SK-N-SH (cell line): ENCODE measurements at regions not wholly inside any gene's neighbourhood (a gene's known extent, or its start where the extent isn't known, plus 50 kb on each side); places are given as distances from the start of the nearest gene placed in this dataset.

Experiments used
- CTCF ChIP-seq: fragments of 200-600 bp; sonication (generic); IDR thresholded peaks from 2 replicates; pipeline ENCODE4 v1.6.1; 2017; ENCODE audit warnings: antibody characterized with exemption, mild to moderate bottlenecking, moderate library complexity
- EZH2phosphoT487 ChIP-seq: fragments of 200-600 bp; sonication (generic); IDR thresholded peaks from 2 replicates; pipeline ENCODE4 v1.6.1; 2017; ENCODE audit warnings: low read depth, mixed run types, mild to moderate bottlenecking, antibody characterized with exemption, moderate library complexity, borderline replicate concordance
- GABPA ChIP-seq: IDR thresholded peaks from 2 replicates; pipeline ENCODE4 v1.4.0; 2012; ENCODE audit warnings: low read depth, mild to moderate bottlenecking
- NRF1 ChIP-seq: IDR thresholded peaks from 2 replicates; pipeline ENCODE4 v1.6.1; 2012; ENCODE audit warnings: low read depth, mild to moderate bottlenecking, low read length
- PBX3 ChIP-seq: IDR thresholded peaks from 2 replicates; pipeline ENCODE4; 2012
- POLR2AphosphoS5 ChIP-seq: IDR thresholded peaks from 2 replicates; pipeline ENCODE4 v1.6.1; 2012; ENCODE audit warnings: low read depth, low read length
- RAD21 ChIP-seq: IDR thresholded peaks from 2 replicates; pipeline ENCODE4 v1.6.1; 2012; ENCODE audit warnings: mild to moderate bottlenecking, low read length
- REST ChIP-seq: IDR thresholded peaks from 2 replicates; pipeline ENCODE4 v1.6.1; 2012; ENCODE audit warnings: mild to moderate bottlenecking, low read depth, low read length, moderate library complexity
- RFX5 ChIP-seq: IDR thresholded peaks from 2 replicates; pipeline ENCODE4 v1.6.1; 2012; ENCODE audit warnings: mild to moderate bottlenecking, improper control_type of control experiment, low read length
- RXRA ChIP-seq: IDR thresholded peaks from 2 replicates; pipeline ENCODE4 v1.4.0; 2012; ENCODE audit warnings: low read depth, mild to moderate bottlenecking, borderline replicate concordance
- TAF1 ChIP-seq: IDR thresholded peaks from 2 replicates; pipeline ENCODE4 v1.6.1; 2012; ENCODE audit warnings: low read depth, mild to moderate bottlenecking, low read length, moderate library complexity, borderline replicate concordance

GRCh38 chr11:112532506-112532905 lies 271.8 kb upstream of the PLET1 start:
- no peak for TF ChIP-seq PBX3
- TF ChIP-seq GABPA: no peak
- TF ChIP-seq TAF1: no peak
- TF ChIP-seq RAD21: no peak
- TF ChIP-seq RFX5: no peak
- no peak for TF ChIP-seq RXRA
- TF ChIP-seq POLR2AphosphoS5: no peak
- TF ChIP-seq NRF1: no peak
- no peak for TF ChIP-seq REST
- no peak for TF ChIP-seq EZH2phosphoT487
- TF ChIP-seq CTCF: no peak
